ENCODE measurements at regions not wholly inside any gene's neighbourhood (a gene's known extent, or its start where the extent isn't known, plus 50 kb on each side); places are given as distances from the start of the nearest gene placed in this dataset.

DNA sequence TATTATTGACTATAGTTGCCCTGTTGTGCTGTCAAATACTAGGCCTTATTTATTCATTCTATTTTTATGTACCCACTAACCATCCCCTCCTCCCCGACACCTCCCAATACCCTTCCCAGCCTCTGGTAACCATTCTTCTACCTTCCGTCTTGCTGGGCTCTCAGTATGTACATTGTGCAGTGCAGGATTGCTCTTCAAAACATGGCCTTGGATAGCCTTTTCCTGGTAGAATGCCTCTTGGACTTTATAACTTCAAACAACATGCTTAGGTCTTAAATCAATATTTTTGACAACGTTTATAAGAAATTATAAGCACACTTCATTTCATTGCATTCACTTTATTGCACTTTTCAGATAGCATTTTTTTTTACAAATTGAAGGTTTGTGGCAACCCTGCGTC is 172.6 kb upstream of the ACTBL2 start:
- TF ChIP-seq, protein P1, sequence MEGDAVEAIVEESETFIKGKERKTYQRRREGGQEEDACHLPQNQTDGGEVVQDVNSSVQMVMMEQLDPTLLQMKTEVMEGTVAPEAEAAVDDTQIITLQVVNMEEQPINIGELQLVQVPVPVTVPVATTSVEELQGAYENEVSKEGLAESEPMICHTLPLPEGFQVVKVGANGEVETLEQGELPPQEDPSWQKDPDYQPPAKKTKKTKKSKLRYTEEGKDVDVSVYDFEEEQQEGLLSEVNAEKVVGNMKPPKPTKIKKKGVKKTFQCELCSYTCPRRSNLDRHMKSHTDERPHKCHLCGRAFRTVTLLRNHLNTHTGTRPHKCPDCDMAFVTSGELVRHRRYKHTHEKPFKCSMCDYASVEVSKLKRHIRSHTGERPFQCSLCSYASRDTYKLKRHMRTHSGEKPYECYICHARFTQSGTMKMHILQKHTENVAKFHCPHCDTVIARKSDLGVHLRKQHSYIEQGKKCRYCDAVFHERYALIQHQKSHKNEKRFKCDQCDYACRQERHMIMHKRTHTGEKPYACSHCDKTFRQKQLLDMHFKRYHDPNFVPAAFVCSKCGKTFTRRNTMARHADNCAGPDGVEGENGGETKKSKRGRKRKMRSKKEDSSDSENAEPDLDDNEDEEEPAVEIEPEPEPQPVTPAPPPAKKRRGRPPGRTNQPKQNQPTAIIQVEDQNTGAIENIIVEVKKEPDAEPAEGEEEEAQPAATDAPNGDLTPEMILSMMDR (IDR thresholded peaks at IDR 0.05; ENCODE audit: low read depth, low read length, poor library complexity, severe bottlenecking), result no peak
- no peak for TF ChIP-seq EZH2phosphoT487 (IDR thresholded peaks at IDR 0.05; ENCODE audit: borderline replicate concordance, low read length)

Measured in DOHH2 (cell line).